ENCODE measurements at regions not wholly inside any gene's neighbourhood (a gene's known extent, or its start where the extent isn't known, plus 50 kb on each side); places are given as distances from the start of the nearest gene placed in this dataset.
"Not testable (repeated sequence)": the region's sequence is repeated elsewhere in the genome, so short reads cannot be mapped to it uniquely, and the experiment has no call there.

GRCh38 chr4:188282471-188283232 lies 143.4 kb downstream of the TRIML1 start:
- DNase-seq (ENCODE audit: low read depth, low spot score): peak; percentile 60

- no peak for DNase-seq (ENCODE audit: low read depth, low spot score)
Observed at GRCh38 chr4:188287169-188287894, 148.1 kb downstream of the TRIML1 start.

- DNase-seq (ENCODE audit: low read depth, low spot score): no peak
Observed at GRCh38 chr4:188289531-188290125, 150.4 kb downstream of the TRIML1 start.

GRCh38 chr4:188295899-188296298 lies 156.7 kb downstream of the TRIML1 start:
- no peak for DNase-seq (ENCODE audit: low read depth, low spot score)

GRCh38 chr4:188296331-188296730 lies 157.1 kb downstream of the TRIML1 start:
- DNase-seq (ENCODE audit: low read depth, low spot score): no peak

- DNase-seq (ENCODE audit: low read depth, low spot score): no peak
Observed at GRCh38 chr4:188297873-188298272, 158.6 kb downstream of the TRIML1 start.

GRCh38 chr4:188299161-188299560 lies 159.9 kb downstream of the TRIML1 start:
- DNase-seq (ENCODE audit: low read depth, low spot score): no peak

- no peak for DNase-seq (ENCODE audit: low read depth, low spot score)
Observed at GRCh38 chr4:188300385-188300784, 161.1 kb downstream of the TRIML1 start.

- no peak for DNase-seq (ENCODE audit: low read depth, low spot score)
Observed at GRCh38 chr4:188305690-188306089, 166.4 kb downstream of the TRIML1 start.

- DNase-seq (ENCODE audit: low read depth, low spot score): no peak
Observed at GRCh38 chr4:188307591-188307990, 168.3 kb downstream of the TRIML1 start.

- no peak for DNase-seq (ENCODE audit: low read depth, low spot score)
Observed at GRCh38 chr4:188308142-188308541, 168.9 kb downstream of the TRIML1 start.

- no peak for DNase-seq (ENCODE audit: low read depth, low spot score)
Observed at GRCh38 chr4:188316391-188316790, 177.2 kb downstream of the TRIML1 start.

- peak; percentile 16 for DNase-seq (ENCODE audit: low read depth, low spot score)
Observed at GRCh38 chr4:188328966-188329365, 189.7 kb downstream of the TRIML1 start.

GRCh38 chr4:188329521-188329920 lies 190.3 kb downstream of the TRIML1 start:
- peak; percentile 45 for DNase-seq (ENCODE audit: low read depth, low spot score)

GRCh38 chr4:188332265-188332664 lies 193.0 kb downstream of the TRIML1 start:
- DNase-seq (ENCODE audit: low read depth, low spot score): no peak

- DNase-seq (ENCODE audit: low read depth, low spot score): no peak
Observed at GRCh38 chr4:188336891-188337290, 197.7 kb downstream of the TRIML1 start.

GRCh38 chr4:188341428-188341827 lies 202.2 kb downstream of the TRIML1 start:
- no peak for DNase-seq (ENCODE audit: low read depth, low spot score)

GRCh38 chr4:188346171-188346809 lies 207.0 kb downstream of the TRIML1 start:
- no peak for DNase-seq (ENCODE audit: low read depth, low spot score)

GRCh38 chr4:188347339-188347738 lies 208.1 kb downstream of the TRIML1 start:
- DNase-seq (ENCODE audit: low read depth, low spot score): no peak

GRCh38 chr4:188349569-188349968 lies 210.3 kb downstream of the TRIML1 start:
- not testable (repeated sequence) for DNase-seq (ENCODE audit: low read depth, low spot score)

GRCh38 chr4:188363196-188363595 lies 224.0 kb downstream of the TRIML1 start:
- DNase-seq (ENCODE audit: low read depth, low spot score): no peak

GRCh38 chr4:188370777-188371176 lies 231.5 kb downstream of the TRIML1 start:
- DNase-seq (ENCODE audit: low read depth, low spot score): peak; percentile 11

Measured in ELF-1 (cell line).